ENCODE measurements at regions not wholly inside any gene's neighbourhood (a gene's known extent, or its start where the extent isn't known, plus 50 kb on each side); places are given as distances from the start of the nearest gene placed in this dataset.
"Not testable (repeated sequence)": the region's sequence is repeated elsewhere in the genome, so short reads cannot be mapped to it uniquely, and the experiment has no call there.

DNA sequence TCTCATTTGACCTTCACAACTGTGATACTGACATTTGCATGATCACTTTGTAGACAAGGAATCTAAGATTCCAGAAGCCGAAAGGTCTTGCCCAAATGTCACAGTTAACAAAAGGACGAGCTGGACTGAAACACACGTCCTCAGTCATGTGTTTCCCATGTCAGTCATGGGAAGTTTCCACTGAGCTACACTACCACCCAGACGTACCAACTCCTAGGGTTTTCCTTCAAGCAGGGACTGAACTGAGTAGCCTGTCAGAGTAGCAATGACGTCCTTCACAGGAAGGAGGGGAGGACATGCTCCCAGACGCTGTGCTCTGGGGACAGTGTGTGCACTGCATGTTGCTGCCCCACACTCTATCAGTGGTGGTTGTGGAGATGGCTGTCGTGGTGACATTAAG is 215.8 kb upstream of the SMLR1 start:
- no peak for DNase-seq

DNA sequence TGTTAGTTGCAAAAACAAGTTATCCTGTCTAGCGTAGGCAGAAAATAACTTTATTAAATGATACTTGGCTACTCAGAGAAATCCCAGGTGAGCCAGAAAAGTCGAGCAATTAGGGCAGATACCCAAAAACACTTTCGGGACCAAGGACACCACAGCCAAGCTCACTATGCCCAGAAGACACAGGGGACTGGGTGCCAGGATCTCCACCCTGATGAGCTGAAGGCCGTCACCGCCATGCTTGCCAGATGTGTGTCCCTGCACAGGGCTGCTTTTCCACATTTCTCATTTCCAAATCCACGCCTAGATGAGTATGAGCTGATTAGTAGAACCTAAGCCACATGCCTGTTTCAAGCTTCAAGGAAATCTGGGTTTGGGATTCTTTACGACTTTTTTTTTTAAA is 214.0 kb upstream of the SMLR1 start:
- DNase-seq: no peak

DNA sequence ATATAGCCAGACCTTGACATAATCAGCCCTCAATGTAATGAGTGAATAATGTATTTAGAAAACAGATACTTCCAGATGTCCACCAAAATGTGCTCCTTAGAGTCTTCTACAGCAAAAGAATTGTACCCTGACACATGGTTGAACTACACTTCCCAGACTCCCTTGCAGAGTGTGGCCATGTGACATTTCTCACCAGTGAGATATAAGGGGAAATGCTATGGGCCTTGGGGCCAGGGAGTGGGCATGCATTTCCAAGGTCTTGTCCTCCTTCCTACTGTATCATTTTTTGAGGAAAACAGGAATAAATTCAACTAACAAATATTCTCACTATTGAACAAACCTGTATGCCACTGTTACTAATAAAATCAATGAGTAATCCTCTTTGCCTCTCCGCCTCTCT is 211.4 kb upstream of the SMLR1 start:
- no peak for DNase-seq

DNA sequence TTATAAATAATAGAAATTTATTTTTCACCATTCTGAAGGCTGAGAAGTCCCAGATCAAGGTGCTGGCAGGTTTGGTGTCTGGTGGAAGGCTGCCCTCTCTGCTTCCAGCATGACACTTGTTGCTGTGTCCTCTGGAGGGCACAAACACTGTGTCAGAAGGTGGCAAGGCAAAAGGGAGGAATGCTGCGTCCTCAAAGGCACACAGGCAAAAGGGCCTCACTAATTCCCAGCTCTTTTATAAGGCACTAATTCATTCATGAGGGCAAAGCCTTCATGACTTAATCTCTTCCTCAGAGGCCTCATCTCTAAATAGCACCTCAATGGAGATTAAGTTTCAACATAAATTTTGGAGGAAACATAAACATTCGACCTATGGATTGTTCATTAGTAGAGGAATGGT is 209.5 kb upstream of the SMLR1 start:
- no peak for DNase-seq

DNA sequence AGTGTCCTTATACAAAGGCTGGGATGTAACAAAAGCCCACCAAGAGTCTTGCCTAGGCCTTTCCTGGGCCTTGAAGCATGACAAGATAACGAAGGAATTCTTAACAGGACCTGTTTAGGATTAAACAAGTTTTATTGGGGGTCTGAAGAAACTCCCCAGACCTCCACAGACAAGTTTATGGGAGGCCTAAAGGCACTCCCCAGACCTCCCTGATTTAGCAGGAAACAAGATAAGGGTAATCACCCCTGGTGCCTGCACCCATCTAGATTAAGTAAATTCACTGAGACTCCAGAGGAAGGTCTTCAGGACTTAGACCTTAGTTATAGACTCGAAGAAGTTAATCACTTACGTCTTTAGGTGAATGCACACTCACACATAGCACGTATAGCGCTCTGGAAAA is 208.4 kb upstream of the SMLR1 start:
- DNase-seq: not testable (repeated sequence)

DNA sequence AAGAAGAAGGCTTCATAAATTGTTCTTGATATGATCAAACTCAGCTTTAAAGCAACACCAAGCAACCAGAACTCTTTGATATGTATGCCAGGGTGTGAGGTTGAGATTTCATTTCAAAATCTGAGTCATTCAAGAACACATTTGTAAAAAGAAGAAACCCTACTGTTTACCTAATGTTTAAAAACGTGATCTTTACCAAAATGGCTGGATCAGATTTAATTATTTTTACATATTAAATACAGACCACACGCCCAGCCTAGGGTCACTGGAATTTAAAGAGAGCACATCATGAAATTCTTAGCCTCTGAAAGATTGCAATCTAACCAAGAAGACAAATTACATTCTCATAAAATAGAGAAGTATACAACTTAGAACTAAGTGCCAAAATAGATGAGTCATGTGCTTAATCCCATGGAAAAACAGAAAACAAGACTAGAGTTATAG is 206.8 kb upstream of the SMLR1 start:
- DNase-seq: no peak

DNA sequence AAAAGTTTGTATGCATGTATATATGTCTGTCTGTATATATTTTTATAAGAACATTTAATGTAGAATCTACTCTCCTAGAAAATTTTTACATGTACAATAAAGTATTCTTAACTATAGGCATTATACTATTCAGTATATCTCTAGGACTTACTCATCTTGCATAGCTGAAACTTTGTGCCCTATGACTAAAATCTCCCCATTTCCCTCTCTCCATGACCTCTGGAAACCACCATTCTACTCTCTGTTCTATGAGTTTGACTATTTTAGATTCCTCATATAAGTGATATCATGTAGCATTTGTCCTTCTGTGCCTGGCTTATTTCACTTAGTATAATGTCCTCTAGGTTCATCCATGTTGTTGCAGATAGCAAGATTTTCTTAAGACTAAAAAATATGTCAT is 205.1 kb upstream of the SMLR1 start:
- no peak for DNase-seq

DNA sequence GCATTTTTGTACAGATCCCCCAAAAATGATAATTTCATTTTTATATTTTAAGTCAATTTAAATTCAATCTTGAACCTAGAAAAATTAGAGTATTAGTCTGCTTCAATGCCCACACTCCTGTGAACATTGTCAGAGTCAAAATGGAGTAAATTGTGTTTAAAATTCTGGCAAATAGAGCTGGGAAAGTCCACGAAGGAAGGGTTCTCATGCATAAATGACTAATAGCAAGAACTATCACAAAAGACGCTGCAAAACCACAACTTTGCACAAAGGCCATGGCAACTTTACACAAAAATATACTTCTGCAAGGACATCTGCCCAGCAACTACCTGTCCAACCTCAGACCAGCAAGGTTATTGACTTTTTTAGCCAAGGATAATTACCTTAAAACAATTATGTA is 203.2 kb upstream of the SMLR1 start:
- DNase-seq: no peak

DNA sequence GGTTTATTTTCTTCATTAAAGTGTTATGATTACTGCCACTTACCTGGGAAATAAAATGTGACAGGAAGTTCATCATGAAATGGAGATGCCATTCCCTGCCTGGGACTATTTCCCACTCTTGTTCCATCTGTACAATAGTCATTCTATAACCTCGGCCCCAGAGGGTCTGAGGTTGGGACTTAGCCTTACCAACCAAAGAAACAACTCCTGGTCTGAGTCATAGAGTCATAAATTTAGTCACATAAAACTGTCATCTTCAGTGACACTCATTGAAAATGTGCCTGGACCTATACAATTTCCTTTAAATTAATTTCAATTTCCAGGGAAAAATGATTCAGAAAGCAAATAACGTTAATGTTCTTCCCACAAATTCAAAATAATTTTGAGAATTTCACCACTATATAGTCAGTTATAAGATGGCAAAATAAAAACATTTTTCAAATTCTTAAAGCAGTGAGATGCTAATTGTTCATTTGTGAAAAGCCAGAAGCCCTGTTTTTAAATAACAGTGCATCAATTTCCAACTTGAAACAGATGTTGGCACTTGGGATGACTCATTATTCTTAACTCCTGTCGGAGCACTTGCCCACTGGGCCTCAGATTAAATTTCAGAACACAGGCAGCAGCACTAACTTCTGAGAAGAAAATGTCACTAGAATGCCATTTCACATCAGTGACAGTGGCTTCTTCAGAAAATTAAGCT is 201.2 kb upstream of the SMLR1 start:
- peak in 1 of 2 experiments; percentile 21 for DNase-seq

DNA sequence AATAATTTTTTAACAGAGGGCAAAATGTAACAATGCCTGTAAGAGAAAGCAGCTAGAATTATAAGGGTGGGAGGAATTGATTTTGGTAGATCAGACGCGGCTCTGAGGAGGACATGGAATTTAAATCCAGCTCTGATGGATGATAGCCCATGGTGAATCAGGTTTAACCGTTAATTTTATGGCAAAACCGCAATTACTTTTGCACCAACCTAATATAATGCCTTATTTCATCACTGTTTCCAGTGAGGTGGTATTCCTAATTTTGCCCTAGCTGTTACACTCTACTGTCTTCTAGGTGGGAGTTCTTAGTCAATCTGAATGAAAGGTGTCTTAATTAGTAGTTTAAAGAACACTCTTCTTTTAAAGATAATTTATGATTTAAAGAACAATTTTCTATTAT is 198.3 kb upstream of the SMLR1 start:
- DNase-seq: no peak

DNA sequence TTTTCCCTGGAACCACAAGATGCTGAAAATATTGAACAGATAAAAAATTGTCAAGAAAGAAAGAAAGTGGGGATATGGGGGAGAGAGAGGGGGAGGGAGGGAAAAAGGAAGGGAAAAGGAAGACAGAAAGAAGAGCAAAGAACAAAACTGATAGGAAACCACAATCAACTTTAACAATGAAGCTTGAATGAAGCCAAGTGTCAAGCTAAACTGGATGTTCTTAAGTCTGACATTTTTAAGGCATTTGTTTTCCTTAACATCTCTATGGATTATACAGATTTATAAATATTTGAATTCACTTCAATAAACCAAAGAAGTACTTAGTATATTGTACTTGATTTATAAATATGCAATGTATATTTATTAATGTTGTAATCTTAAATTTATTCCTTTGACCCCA is 197.6 kb upstream of the SMLR1 start:
- DNase-seq: no peak

DNA sequence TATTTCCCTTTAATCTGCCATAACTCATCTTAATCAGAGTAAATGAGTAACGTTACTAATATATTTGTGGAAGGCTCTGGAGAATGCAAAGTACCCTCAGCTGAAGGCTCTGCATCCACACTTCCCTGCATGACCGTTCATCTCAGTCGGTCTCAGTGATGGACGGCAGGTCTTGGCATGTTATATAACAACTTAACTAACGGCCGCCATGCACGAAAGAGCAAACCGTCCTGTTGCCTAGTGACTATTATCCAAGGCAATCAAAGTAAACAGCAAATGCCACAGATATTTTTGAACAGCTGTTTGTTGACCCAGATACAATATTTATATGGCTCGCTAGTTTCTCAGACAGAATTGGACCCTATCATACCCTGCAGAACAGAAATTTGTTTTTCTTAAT is 194.9 kb upstream of the SMLR1 start:
- no peak for DNase-seq

DNA sequence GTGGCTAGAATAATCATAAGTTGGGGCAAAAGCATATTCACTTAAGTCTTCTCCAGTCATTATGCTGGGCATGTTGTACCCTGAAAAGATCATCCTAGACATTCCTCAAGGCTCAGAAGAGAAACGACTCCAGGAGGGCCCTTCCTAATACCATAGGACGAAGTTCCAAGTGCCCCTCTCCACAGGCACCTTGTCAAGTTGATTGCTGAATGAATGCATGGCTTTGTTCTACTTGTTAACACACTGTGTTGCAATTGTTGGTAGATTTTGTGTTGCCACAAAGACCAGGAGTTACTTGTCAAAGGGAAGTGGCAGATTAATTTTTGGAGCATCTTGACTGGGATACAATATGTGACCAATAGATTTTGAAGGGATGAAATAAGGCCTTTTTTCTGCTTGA is 194.3 kb upstream of the SMLR1 start:
- no peak for DNase-seq

DNA sequence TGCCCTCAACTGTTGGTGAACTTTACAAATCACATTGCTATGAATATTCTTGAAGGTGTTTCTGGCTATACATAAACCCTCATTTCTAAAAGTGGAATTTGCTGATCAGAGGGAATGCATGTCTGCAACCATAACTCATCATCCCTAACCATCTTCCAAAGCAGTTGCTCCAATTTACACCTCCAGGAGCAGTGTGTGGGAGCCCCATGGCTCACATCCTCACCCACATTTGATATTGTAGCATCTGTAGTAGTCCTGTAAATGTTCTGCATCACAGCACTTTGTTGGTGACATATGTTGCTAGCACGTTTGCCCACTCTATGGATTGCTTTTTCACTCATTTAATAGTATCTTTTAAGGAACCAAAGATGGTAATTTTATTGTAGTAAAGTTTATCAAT is 183.8 kb upstream of the SMLR1 start:
- DNase-seq: no peak

DNA sequence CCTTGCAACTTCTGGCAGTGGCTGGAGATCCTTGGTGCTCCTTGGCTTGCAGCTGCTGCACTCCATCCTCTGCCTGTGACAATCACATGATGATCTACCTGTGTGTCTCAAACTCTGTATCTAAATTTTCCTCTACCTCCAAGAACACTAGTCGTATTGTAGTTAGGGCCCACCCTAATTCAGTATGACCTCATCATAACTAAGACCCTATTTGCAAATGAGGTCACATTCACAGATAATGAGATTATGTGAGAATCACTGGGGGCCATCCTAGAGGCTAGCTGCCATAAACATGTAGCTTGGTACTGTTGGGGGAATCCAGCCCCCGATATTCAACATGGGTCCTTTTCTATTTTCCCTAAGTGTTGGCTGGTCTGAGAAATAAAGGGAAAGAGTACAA is 183.0 kb upstream of the SMLR1 start:
- DNase-seq: no peak

DNA sequence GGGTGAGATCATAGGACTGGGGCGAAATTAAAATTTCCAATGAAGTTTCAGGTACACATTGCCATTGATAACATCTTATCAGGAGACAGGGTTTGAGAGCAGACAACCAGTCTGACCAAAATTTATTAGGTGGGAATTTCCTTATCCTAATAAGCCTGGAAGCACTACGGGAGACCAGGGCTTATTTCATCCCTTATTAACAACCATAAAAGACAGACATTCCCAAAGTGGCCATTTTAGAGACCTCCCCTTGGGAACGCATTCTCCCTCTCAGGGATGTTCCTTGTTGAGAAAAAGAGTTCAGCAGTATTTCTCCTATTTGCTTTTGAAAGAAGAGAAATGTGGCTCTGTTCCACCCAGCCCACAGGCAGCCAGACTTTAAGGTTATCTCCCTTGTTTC is 182.4 kb upstream of the SMLR1 start:
- not testable (repeated sequence) for DNase-seq

DNA sequence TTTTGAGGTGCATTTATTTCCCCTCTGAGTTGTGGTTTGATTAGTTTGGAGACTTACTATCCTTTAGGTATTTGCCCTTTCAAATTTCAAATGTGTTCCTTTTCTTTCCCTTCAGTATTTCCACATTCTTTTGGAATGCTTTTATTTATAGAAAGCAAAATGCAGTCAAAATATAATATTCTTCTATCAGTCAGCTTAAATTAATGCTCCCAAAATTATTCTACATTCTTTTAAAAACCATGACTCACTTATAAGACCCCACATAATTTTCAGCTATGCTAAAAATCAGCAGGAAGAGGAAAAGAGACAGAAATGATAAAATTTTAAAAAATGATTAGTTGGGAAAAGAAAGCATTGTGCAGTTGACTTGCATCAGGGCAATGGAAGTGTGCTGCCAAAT is 180.0 kb upstream of the SMLR1 start:
- no peak for DNase-seq

DNA sequence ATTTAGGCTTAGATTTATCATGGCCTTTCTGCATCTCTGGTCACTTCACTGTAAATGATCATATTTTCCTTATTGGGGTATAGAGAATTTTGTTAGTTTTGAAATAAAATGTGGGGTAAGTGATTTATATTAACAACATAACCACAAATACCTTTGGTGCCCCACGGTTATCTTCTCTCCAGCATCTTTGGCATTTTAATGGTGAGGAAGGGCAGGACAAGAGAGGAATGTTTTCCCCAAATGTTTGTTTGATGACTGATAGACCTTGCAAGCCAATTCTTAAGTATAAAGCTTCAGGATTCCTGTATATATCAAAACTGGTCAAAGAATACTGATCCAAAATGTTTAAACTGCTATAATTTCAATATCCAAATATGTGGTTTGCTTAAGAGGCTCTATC is 171.6 kb upstream of the SMLR1 start:
- no peak for DNase-seq

DNA sequence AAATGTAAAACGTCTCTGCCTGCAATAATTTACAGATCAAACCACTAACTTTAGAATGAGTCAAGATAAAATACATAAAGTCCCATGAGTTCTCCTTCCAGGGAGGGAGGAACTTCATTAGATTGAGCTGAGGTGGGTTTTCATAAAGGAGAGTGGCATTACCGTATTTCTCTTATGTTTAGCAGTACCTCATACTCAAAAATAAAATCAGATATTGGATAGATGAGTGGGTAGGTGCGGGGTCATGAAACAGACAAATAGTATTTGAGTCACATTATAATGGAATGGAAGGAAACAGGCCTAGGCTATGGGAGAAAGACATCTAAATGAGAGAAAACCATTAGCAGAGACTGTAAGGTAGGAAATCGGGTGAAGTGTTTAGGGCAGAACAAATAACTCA is 166.1 kb upstream of the SMLR1 start:
- no peak for DNase-seq

DNA sequence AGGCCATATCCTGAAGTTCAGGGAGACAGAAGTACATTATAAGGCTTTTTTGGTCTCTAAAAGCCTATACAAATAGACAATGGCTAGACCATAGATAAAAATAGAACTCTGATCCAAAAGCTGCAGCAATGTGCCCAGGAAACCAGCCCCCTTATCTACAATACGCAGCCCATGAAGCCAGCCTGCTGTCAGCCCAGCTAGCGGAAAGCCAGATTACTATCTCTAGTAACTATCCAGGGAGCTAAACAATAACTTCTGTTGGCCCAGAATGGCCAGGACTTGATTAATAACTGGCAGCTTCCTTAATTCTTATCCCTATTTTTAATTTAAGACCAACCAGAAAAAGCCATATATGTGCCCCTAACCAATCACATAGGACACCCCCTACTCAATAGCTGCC is 160.4 kb upstream of the SMLR1 start:
- DNase-seq: no peak

DNA sequence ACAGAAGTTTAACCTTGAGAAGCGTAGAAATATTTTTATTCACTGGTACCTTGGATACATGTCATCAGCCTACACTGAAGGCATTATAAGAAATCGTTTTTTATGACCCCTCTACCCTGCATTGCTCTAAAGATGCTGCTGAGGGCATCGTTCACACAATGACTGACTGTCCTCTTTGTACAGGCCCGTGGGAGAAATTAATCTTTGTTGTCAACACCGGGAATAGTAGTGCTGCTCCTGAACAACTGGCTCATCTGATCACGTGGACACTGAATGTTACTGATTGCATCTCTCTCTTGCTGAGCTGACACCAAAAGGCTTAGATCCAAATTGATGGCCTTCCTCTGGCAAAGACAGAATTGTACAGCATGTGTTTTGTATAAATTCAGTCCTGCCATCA is 157.1 kb upstream of the SMLR1 start:
- no peak for DNase-seq

DNA sequence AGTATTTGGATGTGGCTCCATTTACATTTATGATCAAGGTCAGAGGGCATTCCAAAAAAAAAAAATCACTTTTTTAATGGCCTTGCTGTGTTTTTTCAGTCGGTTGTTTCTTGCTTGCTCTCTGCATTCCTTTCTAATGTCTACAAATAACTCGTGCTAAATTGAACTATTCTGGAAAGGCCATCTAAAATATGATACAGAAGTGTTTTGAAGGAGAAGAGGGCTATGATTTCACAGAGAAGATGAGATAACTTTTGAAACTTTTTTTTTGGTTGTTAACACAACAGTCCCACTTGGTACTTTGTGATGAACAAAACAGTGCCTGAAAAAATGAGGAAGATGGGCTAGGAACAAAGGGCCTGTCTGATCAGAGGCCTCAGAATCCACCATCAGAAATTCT is 156.1 kb upstream of the SMLR1 start:
- DNase-seq: no peak

DNA sequence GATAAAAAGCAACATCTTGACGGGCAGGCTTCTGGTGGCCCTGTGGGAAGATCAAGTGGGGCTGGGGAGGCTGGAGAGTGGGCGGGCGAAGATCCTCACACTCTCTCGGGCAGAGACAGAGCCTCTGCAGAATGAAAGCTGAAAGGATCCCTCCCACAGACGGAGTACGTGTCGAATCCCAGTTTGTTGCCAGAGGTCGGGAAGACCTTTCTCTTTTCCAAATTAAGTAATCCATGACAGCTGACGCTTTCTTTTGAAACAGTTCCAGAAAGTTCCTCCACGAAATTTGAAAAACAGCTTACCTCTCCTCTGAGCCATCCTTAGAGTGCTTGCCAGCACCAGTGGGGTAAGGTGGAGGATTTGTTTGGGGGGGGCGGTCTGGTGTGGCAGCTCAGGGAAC is 155.6 kb upstream of the SMLR1 start:
- DNase-seq: no peak

DNA sequence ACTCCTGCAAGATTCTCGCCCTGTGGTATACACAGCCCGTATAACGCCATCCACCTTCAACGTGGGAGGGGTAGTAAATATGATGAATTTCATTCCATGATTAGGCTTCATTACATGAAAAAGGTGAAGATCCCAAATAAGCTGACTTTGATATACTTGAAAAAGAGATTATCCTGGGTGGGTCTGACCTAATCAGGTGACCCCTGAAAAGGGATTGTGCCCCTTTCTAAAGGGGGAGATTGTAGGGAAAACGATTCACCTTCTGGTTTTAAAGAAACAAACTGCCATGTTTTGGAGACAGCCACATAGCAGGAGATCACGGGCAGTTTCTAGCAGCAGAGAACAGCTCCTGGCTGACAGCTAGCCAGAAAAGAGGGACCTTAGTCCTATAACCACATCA is 155.1 kb upstream of the SMLR1 start:
- no peak for DNase-seq

DNA sequence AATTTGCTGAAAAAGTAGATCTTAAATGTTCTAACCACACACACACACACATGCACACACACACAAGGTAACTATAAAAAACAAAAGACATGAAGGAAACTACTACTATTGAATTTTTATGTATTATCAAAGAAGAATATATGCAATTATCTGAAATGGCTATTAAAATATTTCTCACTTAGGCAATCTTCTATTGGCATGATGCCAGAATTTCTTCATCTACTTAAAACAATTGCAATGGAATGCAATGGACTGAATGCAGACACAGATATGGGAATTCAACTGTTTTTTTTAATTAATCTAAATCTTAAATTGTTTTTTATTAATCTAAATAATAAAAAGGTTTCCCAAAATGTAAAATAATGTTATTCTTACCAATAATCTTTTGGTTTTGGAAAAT is 152.6 kb upstream of the SMLR1 start:
- DNase-seq: no peak

DNA sequence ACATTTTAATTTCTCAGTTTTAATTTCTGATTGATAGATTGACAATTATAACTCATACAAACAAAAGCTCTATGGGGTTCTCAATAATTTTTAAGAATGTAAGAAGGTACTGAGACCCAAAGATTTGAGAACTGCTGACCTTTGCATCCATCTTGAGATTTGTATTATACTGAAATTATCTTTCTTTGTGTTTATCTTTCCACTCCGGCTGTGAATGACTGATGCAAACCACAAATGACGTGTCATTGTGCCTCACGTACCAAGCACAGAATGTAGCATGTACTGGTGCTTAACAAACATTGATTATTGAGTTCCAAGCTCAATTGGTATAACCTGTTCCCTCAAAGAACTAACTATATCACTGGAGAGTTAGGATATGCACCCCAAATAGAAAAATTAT is 152.1 kb upstream of the SMLR1 start:
- DNase-seq: no peak
